Esophagus muscularis mucosa (tissue), 4 donors: ENCODE measurements at regions not wholly inside any gene's neighbourhood (a gene's known extent, or its start where the extent isn't known, plus 50 kb on each side); places are given as distances from the start of the nearest gene placed in this dataset.

Experiments used
- EP300 ChIP-seq: sonication (generic); formaldehyde crosslinking; IDR thresholded peaks from one replicate; pipeline ENCODE4 v1.6.1; 2017; ENCODE audit warnings: antibody characterized with exemption
- POLR2A ChIP-seq: fragments of 450-650 bp; IDR thresholded peaks from one replicate; pipeline ENCODE4 v1.6.1; 2017; ENCODE audit warnings: antibody characterized with exemption, moderate library complexity, mild to moderate bottlenecking, low read depth
- POLR2AphosphoS5 ChIP-seq, 2 donors: sonication (generic); formaldehyde crosslinking; IDR thresholded peaks; one replicate each; pipeline ENCODE4 v1.6.1; 2017; ENCODE audit warnings: antibody characterized with exemption in 2 of 2
- TF ChIP-seq, protein P1 (sequence below), 3 experiments: fragments of 200-600 bp in 2 of 3; fragments of 450-650 bp in 1 of 3; sonication (generic) in 2 of 3; IDR thresholded peaks; one replicate each; pipeline ENCODE4 v1.5.1; 2017 to 2019; ENCODE audit warnings: antibody characterized with exemption in 3 of 3, mild to moderate bottlenecking in 2 of 3, moderate library complexity in 1 of 3

DNA sequence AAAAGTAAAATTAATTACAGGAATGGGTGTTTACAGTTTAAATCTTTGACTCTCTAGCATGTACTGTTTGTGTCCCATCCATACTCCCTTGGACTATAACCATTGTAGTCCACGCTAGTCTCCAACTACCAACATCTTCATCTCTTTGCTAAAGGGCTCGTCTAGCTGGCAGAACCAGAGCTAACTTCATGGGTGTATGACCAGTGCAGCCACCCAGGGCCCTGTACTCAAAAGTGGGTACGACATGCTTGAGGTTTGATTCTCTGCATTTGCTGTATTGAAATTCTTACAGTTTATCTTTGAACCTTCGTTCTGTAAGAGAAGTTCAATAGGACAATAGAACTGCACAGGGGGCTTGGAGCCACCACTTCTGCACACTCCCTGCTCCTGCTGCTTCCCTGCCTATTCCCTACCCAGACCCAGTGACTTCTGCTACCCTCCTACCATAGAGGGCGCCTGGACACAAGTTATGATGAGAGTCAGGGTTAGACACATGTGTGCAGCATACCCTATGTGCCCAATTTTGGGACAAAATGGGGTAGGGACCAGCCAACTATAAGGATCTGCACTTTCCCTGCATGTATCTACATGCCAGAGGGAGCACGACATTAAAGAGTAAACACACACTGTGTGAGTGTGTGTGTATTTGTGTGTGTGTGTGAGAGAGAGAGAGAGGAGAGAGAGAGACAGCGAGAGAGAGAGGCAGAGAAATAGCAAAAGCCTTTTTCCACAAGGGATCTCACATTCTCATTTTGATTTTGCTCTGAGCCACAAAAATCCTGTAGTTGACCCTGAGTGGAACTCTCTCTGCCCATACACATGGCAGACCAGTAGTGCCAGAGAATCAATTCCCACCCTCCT, 59.0 kb upstream of the NECTIN3 start:
- TF ChIP-seq POLR2AphosphoS5 (IDR thresholded peaks at IDR 0.05) (no peak), EP300 (no peak), POLR2A (no peak)
- TF ChIP-seq, protein P1, sequence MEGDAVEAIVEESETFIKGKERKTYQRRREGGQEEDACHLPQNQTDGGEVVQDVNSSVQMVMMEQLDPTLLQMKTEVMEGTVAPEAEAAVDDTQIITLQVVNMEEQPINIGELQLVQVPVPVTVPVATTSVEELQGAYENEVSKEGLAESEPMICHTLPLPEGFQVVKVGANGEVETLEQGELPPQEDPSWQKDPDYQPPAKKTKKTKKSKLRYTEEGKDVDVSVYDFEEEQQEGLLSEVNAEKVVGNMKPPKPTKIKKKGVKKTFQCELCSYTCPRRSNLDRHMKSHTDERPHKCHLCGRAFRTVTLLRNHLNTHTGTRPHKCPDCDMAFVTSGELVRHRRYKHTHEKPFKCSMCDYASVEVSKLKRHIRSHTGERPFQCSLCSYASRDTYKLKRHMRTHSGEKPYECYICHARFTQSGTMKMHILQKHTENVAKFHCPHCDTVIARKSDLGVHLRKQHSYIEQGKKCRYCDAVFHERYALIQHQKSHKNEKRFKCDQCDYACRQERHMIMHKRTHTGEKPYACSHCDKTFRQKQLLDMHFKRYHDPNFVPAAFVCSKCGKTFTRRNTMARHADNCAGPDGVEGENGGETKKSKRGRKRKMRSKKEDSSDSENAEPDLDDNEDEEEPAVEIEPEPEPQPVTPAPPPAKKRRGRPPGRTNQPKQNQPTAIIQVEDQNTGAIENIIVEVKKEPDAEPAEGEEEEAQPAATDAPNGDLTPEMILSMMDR (IDR thresholded peaks at IDR 0.05) = no peak
